AG04449 (cell line): ENCODE measurements at regions not wholly inside any gene's neighbourhood (a gene's known extent, or its start where the extent isn't known, plus 50 kb on each side); places are given as distances from the start of the nearest gene placed in this dataset.

Experiments used
- CTCF ChIA-PET: fragments of 350-600 bp; formaldehyde crosslinking; extraction: SDS; loops from one replicate; lab custom pipeline; 2021; ENCODE audit warnings: antibody characterized with exemption; lab: Yijun Ruan, JAX
- POLR2A ChIA-PET: fragments of 400-600, 350-600 bp; formaldehyde crosslinking; extraction: SDS; loops from one replicate; lab custom pipeline; 2020; ENCODE audit warnings: antibody characterized with exemption, inconsistent platforms; lab: Yijun Ruan, JAX
- DNase-seq: peaks from one replicate; pipeline ENCODE4 v3.0.0-alpha.2; 2010; ENCODE audit warnings: low read depth, low spot score
- H3K4me3 ChIP-seq: 2 replicates; pipeline ENCODE4 v1.5.1; 2011; ENCODE audit warnings: low read depth, mild to moderate bottlenecking, control low read depth, low read length
- TF ChIP-seq, protein P1 (sequence below): IDR thresholded peaks from one replicate; pipeline ENCODE4 v1.5.1; 2011; ENCODE audit warnings: mild to moderate bottlenecking, moderate library complexity, low read length, control low read depth, inconsistent platforms; ENCODE audit not compliant: insufficient read depth; ENCODE audit errors: missing control alignments

GRCh38 chr12:58166643-58167042 lies 225.3 kb downstream of the ATP23 start:
- CTCF ChIA-PET, result no interaction called here
- H3K4me3 ChIP-seq, result no peak overlapping the region
- no peak for DNase-seq
- TF ChIP-seq, protein P1, sequence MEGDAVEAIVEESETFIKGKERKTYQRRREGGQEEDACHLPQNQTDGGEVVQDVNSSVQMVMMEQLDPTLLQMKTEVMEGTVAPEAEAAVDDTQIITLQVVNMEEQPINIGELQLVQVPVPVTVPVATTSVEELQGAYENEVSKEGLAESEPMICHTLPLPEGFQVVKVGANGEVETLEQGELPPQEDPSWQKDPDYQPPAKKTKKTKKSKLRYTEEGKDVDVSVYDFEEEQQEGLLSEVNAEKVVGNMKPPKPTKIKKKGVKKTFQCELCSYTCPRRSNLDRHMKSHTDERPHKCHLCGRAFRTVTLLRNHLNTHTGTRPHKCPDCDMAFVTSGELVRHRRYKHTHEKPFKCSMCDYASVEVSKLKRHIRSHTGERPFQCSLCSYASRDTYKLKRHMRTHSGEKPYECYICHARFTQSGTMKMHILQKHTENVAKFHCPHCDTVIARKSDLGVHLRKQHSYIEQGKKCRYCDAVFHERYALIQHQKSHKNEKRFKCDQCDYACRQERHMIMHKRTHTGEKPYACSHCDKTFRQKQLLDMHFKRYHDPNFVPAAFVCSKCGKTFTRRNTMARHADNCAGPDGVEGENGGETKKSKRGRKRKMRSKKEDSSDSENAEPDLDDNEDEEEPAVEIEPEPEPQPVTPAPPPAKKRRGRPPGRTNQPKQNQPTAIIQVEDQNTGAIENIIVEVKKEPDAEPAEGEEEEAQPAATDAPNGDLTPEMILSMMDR, result no peak
- POLR2A ChIA-PET, result no interaction called here

DNA sequence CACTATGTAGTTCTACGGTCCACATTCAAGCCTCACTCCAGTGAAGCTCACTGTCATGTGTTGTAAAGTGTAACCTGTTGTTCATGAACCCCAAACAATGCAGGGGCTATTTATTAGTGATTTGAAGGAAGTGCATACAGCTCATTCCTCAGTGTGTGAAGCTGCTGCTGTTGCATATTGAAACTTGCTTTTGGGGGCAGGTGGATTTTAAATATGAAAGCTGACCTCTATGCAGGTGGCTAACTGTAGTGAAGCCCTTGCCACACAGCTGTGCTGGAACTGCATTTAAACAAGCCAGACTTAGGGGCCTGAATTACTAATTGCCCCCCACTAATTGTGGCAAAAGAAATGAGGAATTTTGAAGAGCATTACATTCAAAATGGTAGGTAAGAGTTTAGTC lies 226.3 kb downstream of the ATP23 start:
- no peak for DNase-seq
- TF ChIP-seq, protein P1, result no peak
- ChIA-PET CTCF (interaction anchor here (1.0 kb wide), 1 partner anchor 9 kb away, joined by 3 read pairs; no protein-coding TSS in a partner anchor), POLR2A (no interaction called here)
- no peak overlapping the region for H3K4me3 ChIP-seq

GRCh38 chr12:58169826-58170225 lies 228.5 kb downstream of the ATP23 start:
- CTCF ChIA-PET, result interaction anchor here (1.2 kb wide), 1 partner anchor 33 kb away, joined by 3 read pairs; no protein-coding TSS in a partner anchor
- no peak overlapping the region for H3K4me3 ChIP-seq
- TF ChIP-seq, protein P1, result no peak
- DNase-seq, result no peak
- POLR2A ChIA-PET, result no interaction called here

- POLR2A ChIA-PET, result no interaction called here
- no peak overlapping the region for H3K4me3 ChIP-seq
- DNase-seq, result peak; percentile 3
- TF ChIP-seq, protein P1, result no peak
- CTCF ChIA-PET, result no interaction called here
These were observed 230.5 kb downstream of the ATP23 start for GRCh38 chr12:58171914-58172313.

DNA sequence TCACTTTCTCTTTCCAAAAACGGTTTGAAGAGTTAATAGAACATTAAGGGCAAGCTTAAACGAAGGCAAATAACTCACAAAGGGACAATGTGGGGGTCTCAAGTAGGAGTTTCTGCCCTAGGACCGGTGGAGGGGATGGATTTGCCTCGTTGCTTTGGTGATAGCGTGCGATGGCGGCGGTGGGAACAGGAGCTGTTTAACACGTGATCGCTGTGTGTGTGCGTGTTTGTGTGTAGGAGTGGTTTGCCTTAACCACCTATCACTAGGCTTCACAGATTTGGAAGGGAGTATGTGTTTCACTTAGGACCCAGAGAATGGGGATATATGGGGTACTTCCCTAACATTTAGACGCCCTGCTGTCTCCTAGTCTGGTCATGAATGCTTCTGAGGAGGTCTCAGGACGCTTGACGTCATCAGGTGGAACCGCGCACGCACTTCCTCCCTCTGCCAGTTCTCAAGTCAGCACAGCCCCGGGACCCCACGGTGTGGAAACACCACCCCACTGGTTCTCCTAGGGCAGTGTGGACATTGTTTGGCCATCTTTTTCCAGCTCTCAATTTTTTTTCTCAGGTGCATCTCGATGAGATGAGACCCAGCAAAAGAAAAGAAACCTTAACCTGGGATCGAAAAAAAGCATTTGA lies 231.2 kb downstream of the ATP23 start:
- H3K4me3 ChIP-seq, result no peak overlapping the region
- TF ChIP-seq, protein P1, result no peak
- DNase-seq, result no peak
- ChIA-PET CTCF (no interaction called here), POLR2A (no interaction called here)

GRCh38 chr12:58174316-58174715 lies 232.9 kb downstream of the ATP23 start:
- ChIA-PET CTCF (no interaction called here), POLR2A (no interaction called here)
- TF ChIP-seq, protein P1, result no peak

More at GRCh38 chr12:58174316-58174715, 232.9 kb downstream of the ATP23 start:
- no peak overlapping the region for H3K4me3 ChIP-seq
- DNase-seq, result no peak
